ENCODE measurements at regions not wholly inside any gene's neighbourhood (a gene's known extent, or its start where the extent isn't known, plus 50 kb on each side); places are given as distances from the start of the nearest gene placed in this dataset.

- DNase-seq: no peak
Measured at GRCh38 chr6:132868057-132868456, 53.7 kb downstream of the RPS12 start.

GRCh38 chr6:132872923-132873322 lies 58.6 kb downstream of the RPS12 start:
- no peak for DNase-seq

- DNase-seq: no peak
Measured at GRCh38 chr6:132877003-132877402, 62.6 kb downstream of the RPS12 start.

- no peak for DNase-seq
Measured at GRCh38 chr6:132887204-132887603, 72.8 kb downstream of the RPS12 start.

DNA sequence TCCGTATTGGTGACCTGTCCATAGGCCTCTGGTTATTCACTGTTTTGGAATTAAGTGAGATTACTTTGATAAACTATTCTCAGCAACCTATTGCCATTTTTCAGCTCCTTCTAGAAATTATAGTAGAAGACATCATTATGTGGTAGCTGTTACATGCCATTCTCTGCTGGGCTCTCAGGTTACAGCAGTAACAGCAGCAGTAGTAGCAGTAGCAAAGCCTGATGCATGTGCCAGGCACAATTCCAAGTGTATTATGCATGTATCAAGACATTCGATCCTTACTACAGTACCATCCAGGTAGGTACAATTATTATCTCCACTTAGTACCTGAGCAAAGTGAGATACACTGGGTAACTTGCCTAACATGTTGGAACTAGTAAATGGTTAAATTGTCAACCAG lies 74.3 kb downstream of the RPS12 start:
- DNase-seq: no peak

GRCh38 chr6:132892929-132893771 lies 78.8 kb downstream of the RPS12 start:
- no peak for DNase-seq

DNA sequence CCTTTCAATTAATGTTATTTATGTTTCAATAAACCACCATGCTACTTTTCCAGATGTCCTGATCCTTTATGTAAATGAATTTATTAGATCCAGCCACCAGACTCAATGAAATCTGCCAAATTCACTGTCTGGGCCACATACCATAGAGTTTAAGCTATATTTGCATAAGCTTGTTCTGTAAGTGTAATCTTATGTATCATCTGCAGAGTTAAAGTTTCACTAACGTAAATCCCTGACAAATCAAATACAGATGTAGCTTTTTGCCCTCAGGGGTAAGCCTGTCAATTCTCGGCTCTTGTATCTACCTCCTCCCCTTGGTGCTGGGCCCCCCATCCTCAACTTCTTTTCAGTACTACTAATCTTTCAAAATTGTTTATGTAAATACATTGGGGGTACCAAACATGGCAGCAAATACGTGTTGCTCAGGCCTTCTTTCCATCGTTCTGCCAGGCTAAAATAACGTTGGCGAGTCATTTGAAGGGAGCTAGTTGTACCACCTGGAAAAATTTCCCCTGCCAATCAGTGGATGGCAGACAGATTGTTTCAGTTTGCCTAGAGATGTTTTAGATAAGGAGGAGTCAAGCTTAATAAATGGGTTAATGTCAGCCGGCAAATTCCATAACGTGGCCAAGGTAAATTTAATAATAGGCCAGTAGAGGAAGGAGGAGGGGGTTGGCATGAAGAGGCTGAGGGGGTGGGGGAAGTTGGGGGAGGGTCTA lies 79.6 kb downstream of the RPS12 start:
- no peak for DNase-seq

DNA sequence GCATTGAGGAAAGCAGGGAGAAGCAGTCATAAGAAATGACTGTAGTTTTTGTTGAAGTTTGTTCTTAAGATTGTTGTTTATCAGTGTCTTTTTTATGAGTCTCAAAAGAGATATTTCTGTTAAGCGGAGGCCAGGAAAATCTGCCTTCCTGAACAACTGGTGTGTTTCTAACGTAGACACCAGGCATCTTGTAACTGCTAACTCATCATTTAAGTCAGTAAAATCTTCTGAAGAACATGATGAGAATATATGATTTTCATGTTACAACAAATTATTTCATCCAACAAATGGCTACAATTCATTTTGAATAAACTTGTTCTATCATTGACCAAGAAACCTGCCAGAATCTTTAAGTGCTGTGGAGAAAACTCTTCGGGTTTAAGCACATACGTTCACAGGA lies 84.0 kb downstream of the RPS12 start:
- DNase-seq: no peak

GRCh38 chr6:132900849-132901248 lies 86.5 kb downstream of the RPS12 start:
- no peak for DNase-seq

DNA sequence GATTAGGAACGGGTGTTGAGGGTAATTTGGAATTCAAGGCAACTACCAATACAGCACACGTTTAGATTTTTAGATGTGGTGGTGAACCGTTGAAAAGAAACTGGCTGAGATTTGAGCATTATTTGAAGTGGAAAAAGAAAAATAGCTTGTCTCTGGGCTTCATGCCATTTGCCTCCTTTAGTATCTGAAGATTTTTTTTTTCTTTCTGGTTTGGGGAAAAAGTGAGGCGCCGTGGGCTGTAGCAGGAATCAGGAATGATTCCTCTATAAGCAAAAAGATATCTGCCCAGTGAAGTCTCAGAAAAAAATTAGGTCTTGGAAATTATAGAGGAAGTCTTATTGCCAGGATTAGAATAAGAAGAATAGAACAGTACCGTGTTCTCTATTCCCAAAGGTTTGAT lies 88.5 kb downstream of the RPS12 start:
- DNase-seq: no peak

- DNase-seq: no peak
Measured at GRCh38 chr6:132907231-132907630, 92.9 kb downstream of the RPS12 start.

DNA sequence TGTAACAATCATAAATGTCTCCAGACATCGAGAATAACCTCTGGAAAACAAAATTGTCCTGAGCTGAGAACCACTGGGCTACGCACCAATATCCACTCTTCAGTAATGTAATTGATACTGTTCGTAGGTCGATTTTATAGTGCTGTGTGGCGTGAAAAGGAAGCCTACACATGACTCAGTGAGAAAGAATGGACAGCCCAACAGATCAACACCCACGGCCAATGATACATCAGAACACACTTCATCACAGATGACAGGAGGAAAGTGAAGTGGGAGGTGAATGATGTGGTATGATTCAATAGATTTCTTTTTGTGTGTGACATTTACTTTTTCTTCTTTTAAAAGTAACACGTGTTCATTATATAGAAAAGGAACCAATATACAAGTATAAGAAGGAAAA lies 93.5 kb downstream of the RPS12 start:
- no peak for DNase-seq

GRCh38 chr6:132909742-132910141 lies 95.4 kb downstream of the RPS12 start:
- DNase-seq: no peak

- no peak for DNase-seq
Measured at GRCh38 chr6:132910759-132911158, 96.4 kb downstream of the RPS12 start.

GRCh38 chr6:132919045-132919860 lies 104.9 kb downstream of the RPS12 start:
- no peak for DNase-seq

GRCh38 chr6:132927713-132928112 lies 113.3 kb downstream of the RPS12 start:
- no peak for DNase-seq

GRCh38 chr6:132929141-132929540 lies 114.8 kb downstream of the RPS12 start:
- no peak for DNase-seq

DNA sequence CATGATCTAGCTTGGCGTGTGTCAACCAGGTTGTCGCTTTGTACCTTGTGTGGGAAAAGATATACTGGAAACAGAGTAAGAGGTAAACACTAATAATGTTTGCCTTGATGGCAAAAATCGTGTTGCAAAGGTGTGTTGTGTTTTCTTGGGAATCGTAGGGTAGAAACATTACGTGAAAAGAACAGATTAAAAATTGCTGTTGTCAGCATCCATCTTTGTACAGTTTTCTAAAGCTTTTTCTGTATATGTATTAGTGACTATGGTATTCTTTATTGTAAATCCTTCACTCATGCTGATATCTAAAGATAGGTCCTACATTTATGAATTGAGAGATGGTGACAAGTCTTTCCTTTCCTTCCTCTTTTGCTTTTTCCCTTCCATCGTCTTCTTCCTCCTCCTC lies 116.9 kb downstream of the RPS12 start:
- DNase-seq: no peak

GRCh38 chr6:132931936-132932514 lies 117.7 kb downstream of the RPS12 start:
- no peak for DNase-seq

GRCh38 chr6:132932588-132932987 lies 118.2 kb downstream of the RPS12 start:
- DNase-seq: no peak

DNA sequence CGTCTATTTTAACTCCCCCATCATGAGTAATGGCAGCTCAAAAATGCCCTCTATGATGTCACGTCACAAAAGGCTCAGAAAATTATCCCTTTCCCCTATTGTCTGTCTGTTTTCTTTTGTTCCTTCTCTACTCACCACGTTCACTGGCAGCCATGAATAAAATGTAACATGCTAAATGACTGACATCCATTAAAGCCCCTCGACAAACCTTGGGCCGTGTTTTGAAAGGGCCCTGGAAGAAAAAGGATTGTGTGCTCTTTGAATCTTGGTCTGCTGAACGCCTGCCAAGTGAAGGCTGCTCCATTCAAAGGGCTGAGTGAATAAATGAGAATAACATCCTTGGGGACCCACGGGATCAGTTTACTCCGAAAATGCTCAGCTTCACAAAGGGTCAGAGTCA lies 118.7 kb downstream of the RPS12 start:
- DNase-seq: no peak

GRCh38 chr6:132934496-132934895 lies 120.1 kb downstream of the RPS12 start:
- no peak for DNase-seq

DNA sequence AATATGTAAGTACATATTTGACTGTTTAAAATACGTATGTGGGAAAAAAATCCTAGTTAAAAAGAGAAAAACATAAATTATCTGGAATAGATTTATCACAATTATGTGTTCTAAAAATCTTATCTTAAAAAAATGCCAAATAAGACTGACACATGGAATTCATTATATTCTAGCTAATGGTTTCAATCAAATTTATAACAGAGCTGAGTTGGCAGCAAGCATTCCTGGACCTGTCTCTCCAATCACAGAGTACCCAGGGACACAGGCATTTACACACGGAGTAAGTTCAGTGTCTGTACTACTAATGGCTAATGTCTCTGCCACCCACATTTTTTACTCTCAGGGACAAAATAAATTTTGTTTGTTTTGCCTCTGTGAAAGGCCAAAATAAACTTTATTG lies 122.3 kb downstream of the RPS12 start:
- DNase-seq: no peak

Data from CD4-positive, alpha-beta T cell treated with Interleukin-12 subunit alpha and Interleukin-12 subunit beta, for 1 hour (primary cell).